G401 (cell line): ENCODE measurements at regions not wholly inside any gene's neighbourhood (a gene's known extent, or its start where the extent isn't known, plus 50 kb on each side); places are given as distances from the start of the nearest gene placed in this dataset.
A peak's percentile ranks its signal among the peaks of the same experiment; 100 is the strongest.
"Not testable (repeated sequence)": the region's sequence is repeated elsewhere in the genome, so short reads cannot be mapped to it uniquely, and the experiment has no call there.

Source experiments
- DNase-seq: peaks from one replicate; pipeline ENCODE4 v3.0.0-alpha.2; 2015; ENCODE audit warnings: low spot score
- in situ Hi-C: cut with HindIII; loops from 2 replicates; pipeline ENCODE4 v1.10.0; 2016; ENCODE audit warnings: low sequenced_read_pairs, mixed read lengths

DNA sequence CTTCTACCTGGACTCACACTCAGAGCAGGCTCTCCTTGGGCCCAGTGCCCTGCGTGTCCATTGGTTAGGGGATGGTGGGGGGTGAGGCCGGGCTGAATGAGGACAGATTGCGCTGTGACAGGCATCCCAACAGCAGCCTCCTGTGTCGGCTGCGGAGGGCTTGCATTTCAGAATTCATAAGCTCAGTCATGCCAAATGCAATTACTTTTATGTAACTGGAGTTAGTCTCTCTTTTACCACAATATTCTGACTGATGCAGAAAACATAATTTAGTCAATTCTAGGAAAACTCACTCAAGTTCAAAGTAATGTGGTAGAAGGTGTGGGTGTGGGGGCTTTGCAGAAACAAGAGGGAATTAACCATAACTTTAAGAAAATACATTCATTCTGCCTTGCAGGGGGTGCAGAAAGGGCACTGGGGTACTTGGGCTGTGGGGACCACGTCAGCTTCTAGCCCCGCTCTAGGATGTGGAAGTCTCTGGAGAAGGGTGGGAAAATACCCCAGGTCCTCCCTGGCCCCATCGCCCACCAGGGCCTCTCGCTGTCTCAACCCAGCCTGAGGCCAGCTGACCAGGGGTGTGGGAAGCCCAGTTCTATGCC is 257.7 kb downstream of the ADGRD1 start:
- in situ Hi-C loops = no loop called here
- DNase-seq = no peak

GRCh38 chr12:131213896-131214442 is 260.3 kb downstream of the ADGRD1 start:
- in situ Hi-C loops = no loop called here
- DNase-seq = no peak

DNA sequence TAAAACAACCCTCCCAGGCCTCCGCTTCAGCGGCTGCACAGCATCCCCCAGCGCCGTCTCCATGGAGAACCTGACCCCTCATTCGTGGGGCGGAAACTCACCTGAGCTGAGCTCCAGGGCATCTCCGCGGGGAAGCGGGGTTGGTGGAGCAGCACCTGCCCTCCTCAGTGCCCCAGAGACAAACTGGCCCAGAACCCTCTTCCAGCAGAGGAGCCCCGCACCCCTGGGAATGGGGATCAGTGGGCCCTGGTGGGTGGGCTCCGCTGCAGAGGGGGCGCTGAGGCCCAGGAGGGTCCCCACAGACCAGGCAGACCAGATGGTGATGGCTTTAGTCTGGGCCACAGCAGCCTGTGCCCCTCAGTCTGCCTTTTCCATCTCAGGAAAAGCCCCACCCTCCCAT is 261.2 kb downstream of the ADGRD1 start:
- DNase-seq, in situ Hi-C loops: not testable (repeated sequence)

- DNase-seq, in situ Hi-C loops: not testable (repeated sequence)
Measured at GRCh38 chr12:131216587-131216986, 262.9 kb downstream of the ADGRD1 start.

DNA sequence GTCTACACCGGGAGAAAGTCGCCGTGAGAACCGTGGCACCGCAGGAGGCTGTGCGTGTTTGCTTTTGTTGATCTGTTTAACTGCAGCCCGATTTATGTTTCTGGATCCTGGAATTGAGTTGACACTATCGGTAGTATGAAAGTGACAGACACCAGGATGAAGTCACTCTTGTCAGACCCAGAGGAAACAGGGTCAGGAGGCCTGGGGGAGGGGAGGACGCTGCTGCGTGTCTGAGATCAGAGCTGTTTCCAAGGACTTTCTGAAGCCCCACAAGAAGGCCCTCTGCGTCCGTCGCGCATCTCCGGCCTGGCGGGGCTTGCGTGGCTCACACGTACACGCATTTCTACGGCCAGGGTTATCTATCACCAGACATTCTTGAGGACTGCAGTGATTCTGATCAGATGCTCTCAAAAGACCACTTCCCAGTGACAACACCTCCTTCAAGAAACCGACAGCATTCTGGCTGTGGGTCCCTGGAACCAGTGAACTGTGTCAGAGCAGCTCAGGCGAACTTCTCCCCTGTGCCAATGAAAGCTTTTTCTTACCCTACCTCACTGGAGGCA is 263.4 kb downstream of the ADGRD1 start:
- in situ Hi-C loops = no loop called here
- no peak for DNase-seq

DNA sequence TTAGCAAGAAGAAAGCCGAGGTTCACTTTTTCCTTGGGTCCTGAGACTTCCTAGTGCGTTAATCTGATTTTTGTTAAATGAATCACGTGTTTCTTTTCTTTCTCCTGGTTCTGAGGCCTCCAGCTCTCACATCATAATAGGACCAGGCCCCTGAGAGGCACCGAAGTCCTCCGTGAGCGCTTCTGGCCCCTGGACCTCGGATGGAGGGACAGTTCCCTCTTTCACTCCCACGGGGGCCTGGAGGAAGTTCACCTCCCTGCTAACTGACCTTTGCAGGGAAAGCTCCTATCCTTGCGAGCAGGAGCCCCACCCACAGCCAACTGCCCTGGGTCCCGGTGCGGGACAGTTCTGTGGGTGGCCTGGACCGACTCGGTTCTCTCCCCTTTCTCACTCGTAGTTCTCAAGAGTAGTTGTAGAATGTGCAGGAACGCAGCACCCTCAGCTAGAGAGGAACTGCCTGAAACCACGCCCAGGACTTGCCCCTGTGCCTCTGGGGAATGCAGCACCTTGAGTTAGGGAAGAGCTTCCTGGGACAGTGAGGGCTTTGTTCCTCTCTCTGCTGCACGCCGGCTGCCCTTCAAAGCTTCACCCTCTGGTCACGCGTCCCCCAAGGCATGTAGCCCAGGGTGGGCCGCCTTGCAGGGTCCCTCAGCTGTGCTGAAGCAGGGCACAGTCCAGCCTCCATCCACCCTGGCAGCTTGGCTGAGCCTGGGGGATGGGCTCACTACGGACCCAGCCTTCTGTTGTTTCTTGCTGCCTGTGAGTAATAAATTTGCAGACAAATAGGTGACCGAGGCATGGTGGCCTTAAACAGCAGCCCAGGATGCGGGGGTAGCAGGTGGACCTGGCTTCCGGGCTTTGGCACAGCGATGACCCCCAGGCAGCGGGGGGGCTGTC is 264.6 kb downstream of the ADGRD1 start:
- no peak for DNase-seq
- in situ Hi-C loops = no loop called here

- DNase-seq = no peak
- in situ Hi-C loops = no loop called here
Measured at GRCh38 chr12:131218923-131219669, 265.4 kb downstream of the ADGRD1 start.

GRCh38 chr12:131219670-131220330 is 266.1 kb downstream of the ADGRD1 start:
- in situ Hi-C loops = no loop called here
- DNase-seq = no peak

DNA sequence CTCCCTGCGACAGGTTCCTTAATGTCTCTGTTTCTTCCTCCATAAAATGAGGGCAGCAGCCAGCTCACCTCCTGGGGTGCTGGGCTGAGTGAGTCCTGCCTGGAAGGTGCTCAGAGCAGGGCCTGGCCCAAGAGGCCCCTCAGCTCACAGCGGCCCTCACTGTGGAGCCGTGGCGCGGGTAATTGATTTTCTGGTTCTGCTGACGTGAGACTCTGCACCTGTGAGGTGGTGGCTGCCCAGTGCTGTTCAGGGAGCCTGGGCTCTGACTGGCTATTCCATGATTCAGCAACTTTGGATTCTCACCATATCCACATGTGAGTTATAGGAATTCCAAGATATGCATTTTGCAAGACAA is 266.6 kb downstream of the ADGRD1 start:
- DNase-seq = no peak
- in situ Hi-C loops = no loop called here

GRCh38 chr12:131221061-131221956 is 267.6 kb downstream of the ADGRD1 start:
- in situ Hi-C loops = no loop called here
- DNase-seq = peak; percentile 8

DNA sequence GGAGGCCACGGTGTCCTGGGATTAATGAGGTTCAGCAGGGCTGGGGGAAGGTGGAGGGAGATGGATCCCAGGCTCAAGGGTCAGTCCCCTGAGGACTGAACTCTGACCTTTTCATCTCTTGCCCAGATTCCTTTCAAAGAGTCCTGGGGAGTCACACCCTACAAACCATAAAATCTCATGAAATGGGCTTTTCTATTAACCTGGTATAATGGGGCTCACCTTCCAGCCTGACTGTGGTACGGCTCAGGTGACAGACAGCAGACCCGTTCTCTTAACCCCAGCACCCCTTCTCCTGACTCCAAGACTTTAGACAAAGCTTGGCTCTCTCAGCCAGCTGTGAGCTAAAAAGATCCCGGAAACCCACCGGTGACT is 268.2 kb downstream of the ADGRD1 start:
- in situ Hi-C loops = no loop called here
- DNase-seq = no peak

DNA sequence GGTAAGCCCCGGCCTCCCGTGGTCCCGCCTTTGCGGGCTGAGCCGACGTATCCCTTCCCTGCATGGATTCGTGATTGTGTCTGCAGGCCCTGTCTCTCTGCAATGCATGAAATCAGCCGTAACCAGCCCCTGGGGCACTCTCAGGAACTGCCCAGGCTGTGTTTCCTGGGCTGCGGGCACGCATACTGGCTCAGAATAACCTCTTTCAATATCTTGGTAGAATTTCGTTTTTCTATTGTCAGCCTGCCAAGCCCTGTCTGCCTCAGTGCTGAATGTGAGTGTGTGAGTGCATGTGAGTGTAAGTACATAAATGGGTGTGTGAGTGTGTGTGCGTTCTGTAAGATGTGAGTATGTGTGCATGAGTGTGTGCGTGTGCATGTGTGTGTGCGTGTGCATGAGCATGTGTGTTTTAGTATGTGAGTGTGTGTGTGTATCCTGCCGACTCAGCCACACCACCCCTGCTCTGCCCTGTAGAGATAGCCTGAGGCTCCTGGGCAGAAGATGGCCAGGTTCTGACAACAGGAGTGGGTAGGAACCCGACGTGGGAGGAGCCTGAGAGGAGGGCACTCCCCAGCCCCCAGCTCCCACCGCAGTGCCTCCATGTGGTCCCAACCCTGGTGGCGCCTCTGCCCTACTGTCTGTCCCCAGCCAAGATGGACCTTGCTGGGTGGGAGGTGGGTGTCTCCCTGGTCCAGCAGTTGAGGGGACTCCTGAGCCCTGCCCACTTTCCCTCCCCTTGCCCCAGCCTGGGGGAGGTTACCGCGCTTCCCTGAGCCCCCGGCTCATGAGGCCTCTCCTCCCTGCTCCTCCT is 268.8 kb downstream of the ADGRD1 start:
- in situ Hi-C loops = no loop called here
- peak; percentile 2 for DNase-seq

DNA sequence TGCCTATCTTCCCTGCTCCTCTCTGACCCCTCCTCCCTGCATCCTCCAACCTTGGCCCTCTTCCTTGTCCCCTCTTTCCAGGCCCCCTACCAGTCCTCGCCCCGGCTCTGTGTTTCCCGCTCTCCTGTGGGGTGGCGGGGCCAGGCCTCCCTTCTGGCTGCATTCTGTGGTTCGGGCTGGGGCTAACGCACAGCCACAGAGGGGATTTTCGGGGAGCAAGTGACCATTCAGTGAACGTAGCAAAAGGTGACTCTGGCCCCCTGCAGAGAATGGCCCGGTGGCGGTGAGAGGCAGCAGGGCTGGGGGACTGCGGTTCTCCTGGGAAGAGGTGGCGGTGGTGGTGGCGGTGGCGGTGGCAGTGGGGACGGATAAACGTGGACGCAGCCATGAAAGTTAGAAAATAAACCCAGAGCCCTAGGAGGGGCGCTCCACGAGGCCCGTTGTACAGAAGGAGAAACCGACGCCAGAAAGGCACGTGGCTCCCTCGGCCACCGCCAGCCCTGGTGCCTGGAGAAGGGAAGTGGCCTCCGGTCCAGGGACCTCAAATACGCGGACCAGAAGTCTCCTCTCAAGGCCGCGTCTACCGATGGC is 269.6 kb downstream of the ADGRD1 start:
- in situ Hi-C loops = no loop called here
- DNase-seq = no peak

GRCh38 chr12:131223791-131224225 is 270.1 kb downstream of the ADGRD1 start:
- in situ Hi-C loops = no loop called here
- no peak for DNase-seq

GRCh38 chr12:131224226-131225065 is 270.7 kb downstream of the ADGRD1 start:
- DNase-seq, in situ Hi-C loops: not testable (repeated sequence)

- in situ Hi-C loops, DNase-seq: not testable (repeated sequence)
Measured at GRCh38 chr12:131225066-131225380, 271.3 kb downstream of the ADGRD1 start.
